Testis (tissue), 2 donors: ENCODE measurements at regions not wholly inside any gene's neighbourhood (a gene's known extent, or its start where the extent isn't known, plus 50 kb on each side); places are given as distances from the start of the nearest gene placed in this dataset.

Source experiments
- CTCF ChIP-seq, 3 experiments: fragments of 450-650 bp in 2 of 3; fragments of 200-600 bp in 1 of 3; sonication (generic) in 1 of 3; IDR thresholded peaks; one replicate each; pipeline ENCODE4 v1.5.1; 2016 to 2019; ENCODE audit warnings: antibody characterized with exemption in 3 of 3, mild to moderate bottlenecking in 2 of 3, moderate library complexity in 1 of 3
- POLR2A ChIP-seq: fragments of 450-650 bp; IDR thresholded peaks from one replicate; pipeline ENCODE4 v1.6.1; 2017; ENCODE audit warnings: antibody characterized with exemption, mild to moderate bottlenecking, moderate library complexity

- no peak for TF ChIP-seq POLR2A
- TF ChIP-seq CTCF (IDR thresholded peaks at IDR 0.05): no peak
These were observed 165.2 kb upstream of the CMC1 start for GRCh38 chr3:28076246-28076645.
